Dendritic cell treated with granulocyte-macrophage colony-stimulating factor and Interleukin-4, amounts not matched to agents 40 ng/mL and 50 ng/mL, for 4 days (primary cell): ENCODE measurements at regions not wholly inside any gene's neighbourhood (a gene's known extent, or its start where the extent isn't known, plus 50 kb on each side); places are given as distances from the start of the nearest gene placed in this dataset.

Experiments used
- H3K27ac Mint-ChIP-seq: one replicate; pipeline ENCODE4 v1.8.0; 2022; ENCODE audit warnings: mild to moderate bottlenecking, mixed read lengths
- H3K27me3 Mint-ChIP-seq: one replicate; pipeline ENCODE4 v1.8.0; 2022; ENCODE audit warnings: mild to moderate bottlenecking, mixed read lengths
- H3K36me3 Mint-ChIP-seq: one replicate; pipeline ENCODE4 v1.8.0; 2022; ENCODE audit warnings: low read depth, mixed read lengths
- H3K4me1 Mint-ChIP-seq: one replicate; pipeline ENCODE4 v1.8.0; 2022; ENCODE audit warnings: low read depth, mixed read lengths
- H3K4me3 Mint-ChIP-seq: one replicate; pipeline ENCODE4 v1.8.0; 2022; ENCODE audit warnings: mild to moderate bottlenecking, moderate library complexity, mixed read lengths
- H3K9me3 Mint-ChIP-seq: one replicate; pipeline ENCODE4 v1.8.0; 2022; ENCODE audit warnings: mixed read lengths
- intact Hi-C: fragments of 100-400 bp; cut with micrococcal nuclease; formaldehyde crosslinking; loops from one replicate; pipeline ENCODE4 v1.15.0; 2022

DNA sequence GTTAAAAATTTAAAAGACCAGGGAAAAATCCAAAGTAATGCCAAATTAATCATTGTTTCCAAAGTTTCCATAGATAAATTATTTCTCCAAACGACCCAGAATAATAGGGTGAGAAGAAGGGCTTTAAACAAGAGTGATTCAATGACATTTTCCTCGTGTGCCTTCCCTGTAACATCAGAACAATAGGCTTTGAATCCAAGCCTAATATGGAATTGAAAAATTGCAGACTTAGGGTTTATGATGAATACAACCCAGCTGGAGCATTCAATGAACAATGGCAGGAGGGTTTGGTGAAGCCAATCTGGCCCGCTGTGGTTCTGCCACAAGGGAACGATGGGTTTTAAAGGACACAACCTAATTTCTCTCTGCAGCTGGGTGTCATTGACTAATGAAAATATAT is 94.2 kb downstream of the CBLL2 start:
- Mint-ChIP-seq H3K36me3 (no peaks in the 10 kb centered on the region), H3K4me3 (no peak overlapping the region), H3K27ac (no peak overlapping the region), H3K4me1 (no peaks in the 10 kb centered on the region), H3K9me3 (peaks cover 17% of the 10 kb centered on the region), H3K27me3 (no peaks in the 10 kb centered on the region)
- intact Hi-C loops, result no loop called here

DNA sequence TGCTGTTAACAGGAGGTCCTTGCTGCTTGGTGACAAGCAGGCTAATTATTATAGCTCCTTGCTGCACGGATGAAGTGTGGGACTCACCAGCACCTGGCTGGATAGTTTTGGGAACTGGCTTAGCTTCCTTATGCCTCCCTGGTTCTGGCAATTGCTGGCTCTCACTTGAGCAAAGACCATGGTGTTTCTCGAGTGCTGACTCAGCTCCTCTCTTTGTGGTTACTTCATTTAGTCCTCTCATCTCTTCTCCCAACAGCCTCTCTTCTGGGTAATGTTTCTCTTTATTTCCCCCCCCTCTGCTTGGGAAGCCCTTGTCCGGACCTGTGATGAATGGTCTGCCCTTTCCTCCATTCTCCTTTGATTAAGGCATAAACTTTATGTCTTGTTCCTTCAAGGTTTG is 100.4 kb downstream of the CBLL2 start:
- Mint-ChIP-seq H3K4me1 (no peaks in the 10 kb centered on the region), H3K36me3 (no peaks in the 10 kb centered on the region), H3K27ac (no peak overlapping the region), H3K4me3 (no peak overlapping the region), H3K9me3 (peaks cover 5% of the 10 kb centered on the region), H3K27me3 (no peaks in the 10 kb centered on the region)
- intact Hi-C loops, result no loop called here

DNA sequence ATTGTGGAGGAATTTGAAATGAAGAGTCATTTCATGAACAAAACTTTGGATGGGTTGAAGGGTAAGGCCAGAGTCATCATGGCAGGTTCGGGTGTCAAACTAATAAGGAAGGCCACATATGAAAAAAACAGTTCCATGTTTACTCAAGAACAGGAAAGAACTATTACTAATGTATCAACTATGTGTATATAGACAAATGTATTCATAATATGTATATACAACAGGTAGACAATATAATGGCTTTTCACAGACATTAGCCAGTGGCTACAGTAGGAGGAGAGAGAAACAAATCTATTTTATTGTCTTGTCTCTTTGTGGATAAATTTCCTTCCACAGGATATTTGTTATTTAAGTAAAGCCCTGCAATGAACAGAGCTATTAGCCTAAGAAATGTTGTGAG is 101.1 kb downstream of the CBLL2 start:
- no peaks in the 10 kb centered on the region for H3K27me3 Mint-ChIP-seq
- no peaks in the 10 kb centered on the region for H3K4me1 Mint-ChIP-seq
- H3K27ac Mint-ChIP-seq, result no peak overlapping the region
- no peaks in the 10 kb centered on the region for H3K9me3 Mint-ChIP-seq
- no peaks in the 10 kb centered on the region for H3K36me3 Mint-ChIP-seq
- intact Hi-C loops, result no loop called here
- no peak overlapping the region for H3K4me3 Mint-ChIP-seq

- Mint-ChIP-seq H3K27me3 (no peaks in the 10 kb centered on the region), H3K9me3 (no peaks in the 10 kb centered on the region)
- intact Hi-C loops, result no loop called here
These were observed 103.7 kb downstream of the CBLL2 start for GRCh38 chrX:22376369-22376768.

DNA sequence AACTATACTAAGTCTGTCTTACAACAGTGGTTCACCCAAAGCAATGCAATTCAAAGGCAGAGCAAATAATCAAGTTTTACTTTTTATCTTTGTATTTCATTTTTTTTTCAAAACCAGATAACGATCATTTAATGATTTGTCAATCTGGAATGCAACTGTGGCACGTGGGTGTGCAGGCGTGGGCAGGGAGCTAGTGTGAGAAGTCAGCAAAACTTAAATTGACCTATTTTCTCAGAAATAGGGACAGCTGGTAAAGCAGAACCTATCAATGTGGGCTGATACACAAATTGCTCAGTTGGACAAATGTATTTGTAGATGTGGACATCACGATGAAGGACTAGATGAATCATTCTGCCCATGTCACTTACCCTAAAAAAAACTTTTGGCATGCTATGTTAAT is 105.6 kb downstream of the CBLL2 start:
- Mint-ChIP-seq H3K36me3 (no peaks in the 10 kb centered on the region), H3K4me1 (no peaks in the 10 kb centered on the region), H3K9me3 (no peaks in the 10 kb centered on the region), H3K27ac (no peak overlapping the region), H3K27me3 (no peaks in the 10 kb centered on the region), H3K4me3 (no peak overlapping the region)
- intact Hi-C loops, result no loop called here

More at GRCh38 chrX:22376369-22376768, 103.7 kb downstream of the CBLL2 start:
- no peaks in the 10 kb centered on the region for H3K36me3 Mint-ChIP-seq
- no peak overlapping the region for H3K4me3 Mint-ChIP-seq
- no peaks in the 10 kb centered on the region for H3K4me1 Mint-ChIP-seq
- H3K27ac Mint-ChIP-seq, result no peak overlapping the region

DNA sequence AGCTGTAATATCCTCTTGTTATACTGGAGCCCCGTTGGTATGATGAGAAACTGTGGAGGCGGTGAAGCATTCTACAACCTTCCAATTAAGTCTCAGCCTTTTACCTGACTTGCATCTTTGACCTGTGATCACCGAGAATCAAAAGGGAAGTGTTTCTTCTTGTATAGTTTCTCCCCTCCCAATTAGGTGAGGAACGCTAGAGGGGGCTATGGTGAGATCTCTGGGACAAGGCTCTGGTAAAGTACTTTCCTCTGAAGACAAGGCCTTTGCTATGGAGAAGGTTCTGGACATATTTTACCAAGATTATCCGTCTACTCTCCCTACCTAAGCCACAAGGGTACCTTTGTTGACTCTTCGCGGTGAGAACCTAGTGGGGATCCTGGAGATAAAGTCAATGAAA is 111.3 kb downstream of the CBLL2 start:
- no peaks in the 10 kb centered on the region for H3K27me3 Mint-ChIP-seq
- no peaks in the 10 kb centered on the region for H3K36me3 Mint-ChIP-seq
- no peaks in the 10 kb centered on the region for H3K9me3 Mint-ChIP-seq
- intact Hi-C loops, result no loop called here
- H3K4me3 Mint-ChIP-seq, result no peak overlapping the region
- H3K27ac Mint-ChIP-seq, result no peak overlapping the region
- no peaks in the 10 kb centered on the region for H3K4me1 Mint-ChIP-seq

GRCh38 chrX:22389556-22390179 is 117.0 kb downstream of the CBLL2 start:
- Mint-ChIP-seq H3K27ac (no peak overlapping the region), H3K27me3 (no peaks in the 10 kb centered on the region), H3K4me1 (no peaks in the 10 kb centered on the region), H3K4me3 (no peak overlapping the region), H3K9me3 (no peaks in the 10 kb centered on the region), H3K36me3 (no peaks in the 10 kb centered on the region)
- intact Hi-C loops, result no loop called here

- no peaks in the 10 kb centered on the region for H3K36me3 Mint-ChIP-seq
- intact Hi-C loops, result no loop called here
- no peaks in the 10 kb centered on the region for H3K4me1 Mint-ChIP-seq
- H3K27ac Mint-ChIP-seq, result no peak overlapping the region
- H3K4me3 Mint-ChIP-seq, result no peak overlapping the region
- H3K9me3 Mint-ChIP-seq, result no peaks in the 10 kb centered on the region
- no peaks in the 10 kb centered on the region for H3K27me3 Mint-ChIP-seq
These were observed 119.6 kb downstream of the CBLL2 start for GRCh38 chrX:22392133-22392948.

DNA sequence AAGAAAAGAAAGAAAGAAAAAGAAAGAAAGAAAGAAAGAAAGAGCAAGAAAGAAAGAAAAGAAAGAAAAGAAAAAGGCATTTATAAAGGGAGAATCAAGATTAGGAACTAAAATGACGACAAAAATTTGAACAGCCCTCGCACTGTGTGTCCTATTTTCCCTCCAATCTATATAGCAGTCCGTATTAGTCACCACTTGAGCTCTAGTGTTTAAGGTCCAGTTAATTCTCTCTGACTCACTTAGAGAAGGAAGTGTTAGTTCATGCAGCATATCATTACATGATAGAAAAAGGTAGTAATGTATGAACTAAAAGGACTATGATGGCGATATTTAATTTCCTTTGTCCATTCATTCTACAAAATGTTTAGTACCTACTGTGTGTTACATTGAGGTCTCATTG is 122.7 kb downstream of the CBLL2 start:
- H3K27ac Mint-ChIP-seq, result no peak overlapping the region
- no peaks in the 10 kb centered on the region for H3K9me3 Mint-ChIP-seq
- no peaks in the 10 kb centered on the region for H3K36me3 Mint-ChIP-seq
- H3K27me3 Mint-ChIP-seq, result no peaks in the 10 kb centered on the region
- H3K4me3 Mint-ChIP-seq, result no peak overlapping the region
- H3K4me1 Mint-ChIP-seq, result no peaks in the 10 kb centered on the region
- intact Hi-C loops, result no loop called here

DNA sequence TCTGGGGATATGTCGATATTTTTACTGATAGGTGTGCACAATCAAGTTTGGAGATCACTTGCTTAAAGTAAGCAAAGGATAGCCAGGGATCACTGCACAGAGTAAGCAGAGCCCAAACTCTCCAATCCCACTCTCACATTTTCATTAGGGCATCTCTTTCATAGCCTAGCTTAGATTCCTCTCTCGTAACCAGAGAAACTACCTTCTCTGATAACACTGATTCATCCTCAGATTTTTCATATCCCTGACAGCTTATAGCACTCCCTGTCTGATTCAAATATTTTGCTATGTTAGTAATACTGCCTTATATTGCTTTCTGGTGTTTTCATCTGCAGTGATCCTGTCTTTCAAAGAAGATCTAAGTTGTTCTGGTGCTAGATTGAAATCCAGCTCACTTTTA is 123.7 kb downstream of the CBLL2 start:
- intact Hi-C loops, result no loop called here
- Mint-ChIP-seq H3K27me3 (no peaks in the 10 kb centered on the region), H3K4me1 (no peaks in the 10 kb centered on the region), H3K36me3 (no peaks in the 10 kb centered on the region), H3K9me3 (no peaks in the 10 kb centered on the region), H3K4me3 (no peak overlapping the region), H3K27ac (no peak overlapping the region)

- no peaks in the 10 kb centered on the region for H3K36me3 Mint-ChIP-seq
- intact Hi-C loops, result no loop called here
These were observed 124.9 kb downstream of the CBLL2 start for GRCh38 chrX:22397566-22397965.

GRCh38 chrX:22399437-22400192 is 126.9 kb downstream of the CBLL2 start:
- Mint-ChIP-seq H3K4me1 (no peaks in the 10 kb centered on the region), H3K27me3 (no peaks in the 10 kb centered on the region), H3K27ac (no peak overlapping the region)

More at GRCh38 chrX:22397566-22397965, 124.9 kb downstream of the CBLL2 start:
- H3K27me3 Mint-ChIP-seq, result no peaks in the 10 kb centered on the region
- H3K9me3 Mint-ChIP-seq, result peaks cover 4% of the 10 kb centered on the region
- no peaks in the 10 kb centered on the region for H3K4me1 Mint-ChIP-seq
- H3K4me3 Mint-ChIP-seq, result no peak overlapping the region
- no peak overlapping the region for H3K27ac Mint-ChIP-seq

DNA sequence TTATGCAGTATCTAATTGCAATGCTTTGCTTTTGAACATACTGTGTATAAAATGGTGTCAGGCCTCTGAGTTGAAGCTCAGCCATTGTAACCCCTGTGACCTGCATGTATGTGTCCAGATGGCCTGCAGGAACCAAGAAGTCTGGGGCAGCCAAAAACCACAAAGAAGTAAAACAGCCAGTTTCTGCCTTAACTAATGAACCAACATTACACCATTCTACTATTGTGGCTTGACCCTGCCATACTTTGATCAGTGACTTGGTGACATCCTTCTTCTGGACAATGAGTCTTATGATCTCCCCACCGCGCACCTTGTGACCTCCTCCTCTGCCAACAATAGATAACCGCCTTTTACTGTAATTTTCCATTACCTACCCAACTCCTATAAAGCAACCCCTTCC is 131.6 kb downstream of the CBLL2 start:
- H3K36me3 Mint-ChIP-seq, result no peaks in the 10 kb centered on the region
- intact Hi-C loops, result no loop called here
- no peaks in the 10 kb centered on the region for H3K27me3 Mint-ChIP-seq
- H3K9me3 Mint-ChIP-seq, result peaks cover 9% of the 10 kb centered on the region
- no peak overlapping the region for H3K27ac Mint-ChIP-seq
- no peaks in the 10 kb centered on the region for H3K4me1 Mint-ChIP-seq
- no peak overlapping the region for H3K4me3 Mint-ChIP-seq

More at GRCh38 chrX:22399437-22400192, 126.9 kb downstream of the CBLL2 start:
- peaks cover 9% of the 10 kb centered on the region for H3K9me3 Mint-ChIP-seq
- intact Hi-C loops, result no loop called here
- H3K4me3 Mint-ChIP-seq, result no peak overlapping the region
- no peaks in the 10 kb centered on the region for H3K36me3 Mint-ChIP-seq

- Mint-ChIP-seq H3K9me3 (peaks cover 9% of the 10 kb centered on the region), H3K4me1 (no peaks in the 10 kb centered on the region), H3K27ac (no peak overlapping the region), H3K36me3 (no peaks in the 10 kb centered on the region), H3K4me3 (no peak overlapping the region), H3K27me3 (no peaks in the 10 kb centered on the region)
- intact Hi-C loops, result no loop called here
These were observed 133.6 kb downstream of the CBLL2 start for GRCh38 chrX:22406201-22406737.
